HL-60 (cell line): ENCODE measurements at regions not wholly inside any gene's neighbourhood (a gene's known extent, or its start where the extent isn't known, plus 50 kb on each side); places are given as distances from the start of the nearest gene placed in this dataset.

ENCODE experiments used
- DNase-seq, 2 experiments: peaks; one replicate each; pipeline ENCODE4 v3.0.0-alpha.2; 2010 to 2020; ENCODE audit warnings: low read depth in 1 of 2, low spot score in 1 of 2
- H3K27ac ChIP-seq: fragments of 250-450 bp; sonication (Bioruptor Pico); replicated peaks from 2 replicates; pipeline ENCODE4 v1.5.1; 2020; ENCODE audit warnings: mild to moderate bottlenecking, moderate library complexity
- H3K27me3 ChIP-seq: fragments of 250-450 bp; sonication (Bioruptor Pico); 2 replicates; pipeline ENCODE4 v1.5.1; 2021; ENCODE audit warnings: mild to moderate bottlenecking, moderate library complexity; ENCODE audit not compliant: insufficient read depth, poor library complexity, severe bottlenecking
- H3K4me3 ChIP-seq: replicated peaks from 2 replicates; pipeline ENCODE4 v1.5.1; 2011; ENCODE audit warnings: mild to moderate bottlenecking, control low read depth, low read length; ENCODE audit not compliant: insufficient read depth
- CTCF ChIP-seq: IDR thresholded peaks from one replicate; pipeline ENCODE4 v1.5.1; 2011; ENCODE audit warnings: low read length, control low read depth, inconsistent platforms; ENCODE audit not compliant: insufficient read depth
- GABPA ChIP-seq: IDR thresholded peaks from 2 replicates; pipeline ENCODE4 v1.6.1; 2012; ENCODE audit warnings: low read depth
- POLR2AphosphoS5 ChIP-seq: IDR thresholded peaks from 2 replicates; pipeline ENCODE4 v1.6.1; 2012; ENCODE audit warnings: low read depth
- REST ChIP-seq: IDR thresholded peaks from 2 replicates; pipeline ENCODE4 v1.6.1; 2012; ENCODE audit warnings: low read depth; ENCODE audit not compliant: insufficient replicate concordance
- SPI1 ChIP-seq: IDR thresholded peaks from 2 replicates; pipeline ENCODE4 v1.6.1; 2012; ENCODE audit warnings: low read depth, mild to moderate bottlenecking, borderline replicate concordance

GRCh38 chr2:6771634-6772611 lies 93.8 kb downstream of the CMPK2 start:
- DNase-seq, result no peak
- peaks cover 13% of the 10 kb centered on the region for H3K27me3 ChIP-seq
- H3K4me3 ChIP-seq, result no peak overlapping the region
- H3K27ac ChIP-seq, result no peak overlapping the region
- TF ChIP-seq GABPA, result no peak
- no peak for TF ChIP-seq REST
- no peak for TF ChIP-seq POLR2AphosphoS5
- no peak for TF ChIP-seq CTCF
- no peak for TF ChIP-seq SPI1

- no peak overlapping the region for H3K4me3 ChIP-seq
These were observed 92.6 kb downstream of the CMPK2 start for GRCh38 chr2:6773007-6773693.

More at GRCh38 chr2:6773007-6773693, 92.6 kb downstream of the CMPK2 start:
- Histone ChIP-seq H3K27ac (no peak overlapping the region), H3K27me3 (peaks cover 13% of the 10 kb centered on the region)
- TF ChIP-seq REST (no peak), POLR2AphosphoS5 (no peak), CTCF (peak; percentile 61), GABPA (no peak)
- DNase-seq, result peak in 1 of 2 experiments; percentile 44
